DND-41 (cell line): ENCODE measurements at regions not wholly inside any gene's neighbourhood (a gene's known extent, or its start where the extent isn't known, plus 50 kb on each side); places are given as distances from the start of the nearest gene placed in this dataset.

Source experiments
- ATAC-seq: fragments of 200-7000 bp; cut with Tn5 transposase; 3 replicates; pipeline ENCODE4 v1.9.1; 2021; ENCODE audit warnings: low read depth; ENCODE audit not compliant: insufficient read depth
- DNase-seq: peaks from one replicate; pipeline ENCODE4 v3.0.0-alpha.2; 2020
- H2AFZ ChIP-seq: 2 replicates; pipeline ENCODE4 v1.6.0; 2012; ENCODE audit warnings: low read depth, low read length
- H3K27ac ChIP-seq: 2 replicates; pipeline ENCODE4 v1.5.1; 2012; ENCODE audit warnings: low read length, inconsistent platforms
- H3K27me3 ChIP-seq: fragments of 200-600 bp; sonication (generic); 2 replicates; pipeline ENCODE4 v1.6.0; 2012; ENCODE audit warnings: low read length, mild to moderate bottlenecking, inconsistent platforms; ENCODE audit not compliant: insufficient read depth, poor library complexity
- H3K36me3 ChIP-seq: 2 replicates; pipeline ENCODE4 v1.5.1; 2012; ENCODE audit warnings: low read length, inconsistent platforms; ENCODE audit not compliant: insufficient read depth
- H3K4me1 ChIP-seq: 2 replicates; pipeline ENCODE4 v1.5.1; 2012; ENCODE audit warnings: mild to moderate bottlenecking, low read length; ENCODE audit not compliant: insufficient read depth
- H3K4me2 ChIP-seq: 2 replicates; pipeline ENCODE4 v1.6.0; 2012; ENCODE audit warnings: mild to moderate bottlenecking, moderate library complexity, low read length, inconsistent platforms; ENCODE audit not compliant: insufficient read depth
- H3K4me3 ChIP-seq, 2 experiments: fragments of 200-600 bp in 1 of 2; shearing (Covaris generic) in 1 of 2; 2 replicates each; pipeline ENCODE4 v1.5.1; 2012 to 2016; ENCODE audit warnings: inconsistent platforms in 2 of 2, low read length in 2 of 2, mild to moderate bottlenecking in 2 of 2, low read depth in 1 of 2, moderate library complexity in 1 of 2
- H3K79me2 ChIP-seq: 2 replicates; pipeline ENCODE4 v1.6.0; 2012; ENCODE audit warnings: low read length, inconsistent platforms; ENCODE audit not compliant: insufficient read depth
- H3K9ac ChIP-seq: 2 replicates; pipeline ENCODE4 v1.6.0; 2012; ENCODE audit warnings: low read depth, mild to moderate bottlenecking, inconsistent platforms, low read length, moderate library complexity
- H3K9me3 ChIP-seq: 2 replicates; pipeline ENCODE4 v1.5.1; 2012; ENCODE audit warnings: low read length, moderate library complexity, mild to moderate bottlenecking, inconsistent platforms; ENCODE audit not compliant: insufficient read depth, severe bottlenecking
- H4K20me1 ChIP-seq: 2 replicates; pipeline ENCODE4 v1.6.0; 2012; ENCODE audit warnings: low read length; ENCODE audit not compliant: insufficient read depth
- CTCF ChIP-seq: IDR thresholded peaks from 2 replicates; pipeline ENCODE4 v1.5.1; 2012; ENCODE audit warnings: borderline replicate concordance, low read length, moderate library complexity, mild to moderate bottlenecking; ENCODE audit not compliant: poor library complexity, severe bottlenecking; ENCODE audit errors: extremely low read depth
- EZH2 ChIP-seq: IDR thresholded peaks from 3 replicates; pipeline ENCODE4 v1.6.1; 2012; ENCODE audit warnings: borderline replicate concordance, low read depth, mild to moderate bottlenecking, moderate library complexity, low read length, inconsistent platforms; ENCODE audit not compliant: severe bottlenecking

GRCh38 chr2:122831649-122832048, 1076.2 kb downstream of the TSN start:
- no peak overlapping the region for H3K27ac ChIP-seq
- H3K79me2 ChIP-seq, result no peaks in the 10 kb centered on the region
- no peak overlapping the region for H3K4me2 ChIP-seq
- H3K9ac ChIP-seq, result no peak overlapping the region
- H3K27me3 ChIP-seq, result no peaks in the 10 kb centered on the region
- H3K9me3 ChIP-seq, result no peaks in the 10 kb centered on the region
- TF ChIP-seq CTCF, result no peak
- TF ChIP-seq EZH2, result no peak
- DNase-seq, result no peak
- H3K4me3 ChIP-seq, result no peak overlapping the region
- ATAC-seq, result no peak
- H3K36me3 ChIP-seq, result no peaks in the 10 kb centered on the region
- H2AFZ ChIP-seq, result no peak overlapping the region
- H3K4me1 ChIP-seq, result no peaks in the 10 kb centered on the region
- H4K20me1 ChIP-seq, result no peaks in the 10 kb centered on the region

DNA sequence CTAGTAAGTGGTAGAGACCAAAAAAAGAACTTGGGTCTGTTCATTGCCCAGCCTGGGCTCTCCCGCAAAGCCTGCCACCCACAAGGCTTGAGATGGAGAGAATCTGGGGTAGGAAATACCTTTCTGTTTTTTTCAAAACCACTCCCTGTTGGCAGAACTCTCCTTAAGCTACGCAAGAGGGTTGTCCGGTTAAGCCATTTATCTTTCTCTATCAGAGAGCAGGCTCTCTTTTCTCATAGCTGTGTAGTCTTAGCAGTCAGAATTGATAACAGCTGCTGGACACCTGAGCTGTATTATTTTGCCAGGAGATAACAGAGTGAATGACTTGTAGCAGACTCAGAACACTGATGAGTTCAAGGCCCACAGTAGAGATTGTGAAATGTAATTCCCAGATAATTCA, 1088.1 kb downstream of the TSN start:
- Histone ChIP-seq H3K9me3 (no peaks in the 10 kb centered on the region), H2AFZ (no peak overlapping the region), H3K4me2 (no peak overlapping the region), H3K27ac (no peak overlapping the region), H3K4me3 (no peak overlapping the region), H4K20me1 (no peaks in the 10 kb centered on the region), H3K9ac (no peak overlapping the region), H3K79me2 (no peaks in the 10 kb centered on the region), H3K36me3 (no peaks in the 10 kb centered on the region), H3K4me1 (no peaks in the 10 kb centered on the region), H3K27me3 (no peaks in the 10 kb centered on the region)
- DNase-seq (no peak), ATAC-seq (no peak)
- TF ChIP-seq CTCF (no peak), EZH2 (no peak)

GRCh38 chr2:122851161-122851560, 1095.7 kb downstream of the TSN start:
- Histone ChIP-seq H3K36me3 (no peaks in the 10 kb centered on the region), H3K79me2 (no peaks in the 10 kb centered on the region), H3K4me1 (no peaks in the 10 kb centered on the region), H3K9ac (no peak overlapping the region), H3K27me3 (no peaks in the 10 kb centered on the region), H3K4me2 (no peak overlapping the region), H3K27ac (no peak overlapping the region), H3K9me3 (no peaks in the 10 kb centered on the region), H4K20me1 (no peaks in the 10 kb centered on the region), H2AFZ (no peak overlapping the region), H3K4me3 (no peak overlapping the region)
- no peak for TF ChIP-seq EZH2
- TF ChIP-seq CTCF, result no peak
- DNase-seq (no peak), ATAC-seq (no peak)

DNA sequence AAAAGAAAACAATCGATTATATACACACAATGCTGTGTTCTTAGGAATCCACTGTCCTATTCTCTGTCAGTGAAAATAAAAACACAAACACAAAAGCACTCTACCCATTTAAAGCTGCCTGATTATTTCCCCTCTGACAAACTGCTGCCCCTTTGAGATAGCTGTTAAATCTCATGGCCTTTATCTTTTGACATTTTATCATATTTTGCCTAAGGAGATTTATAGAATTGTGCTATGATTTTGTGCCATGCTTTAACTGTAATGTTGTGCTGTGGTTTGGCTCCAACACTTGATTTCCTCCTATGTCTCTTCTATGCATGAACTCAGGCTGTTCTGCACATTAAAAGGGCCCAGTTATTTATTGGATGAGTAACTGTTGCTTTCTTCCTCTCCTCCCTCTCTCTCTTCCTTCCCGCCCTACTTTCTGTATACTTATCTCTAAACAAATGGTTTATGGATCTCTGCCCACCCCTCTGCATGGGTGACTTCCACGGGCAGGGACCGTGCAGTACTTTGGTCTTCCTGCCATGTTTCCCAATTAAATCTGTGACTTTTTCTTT, 1096.6 kb downstream of the TSN start:
- Histone ChIP-seq H3K4me2 (no peak overlapping the region), H3K36me3 (no peaks in the 10 kb centered on the region), H3K4me1 (no peaks in the 10 kb centered on the region), H3K9me3 (no peaks in the 10 kb centered on the region), H4K20me1 (no peaks in the 10 kb centered on the region), H2AFZ (no peak overlapping the region), H3K79me2 (no peaks in the 10 kb centered on the region), H3K9ac (no peak overlapping the region), H3K27ac (no peak overlapping the region), H3K4me3 (no peak overlapping the region), H3K27me3 (no peaks in the 10 kb centered on the region)
- ATAC-seq, result no peak
- DNase-seq, result no peak
- no peak for TF ChIP-seq CTCF
- no peak for TF ChIP-seq EZH2
